C4-2B (cell line): ENCODE measurements at regions not wholly inside any gene's neighbourhood (a gene's known extent, or its start where the extent isn't known, plus 50 kb on each side); places are given as distances from the start of the nearest gene placed in this dataset.

ENCODE experiments used
- CTCF ChIP-seq: fragments of 450-650 bp; conservative IDR thresholded peaks from 2 replicates; pipeline ENCODE4 v1.5.1; 2017; ENCODE audit warnings: mild to moderate bottlenecking
- ZFX ChIP-seq: fragments of 450-650 bp; IDR thresholded peaks from 2 replicates; pipeline ENCODE4 v1.6.1; 2017

DNA sequence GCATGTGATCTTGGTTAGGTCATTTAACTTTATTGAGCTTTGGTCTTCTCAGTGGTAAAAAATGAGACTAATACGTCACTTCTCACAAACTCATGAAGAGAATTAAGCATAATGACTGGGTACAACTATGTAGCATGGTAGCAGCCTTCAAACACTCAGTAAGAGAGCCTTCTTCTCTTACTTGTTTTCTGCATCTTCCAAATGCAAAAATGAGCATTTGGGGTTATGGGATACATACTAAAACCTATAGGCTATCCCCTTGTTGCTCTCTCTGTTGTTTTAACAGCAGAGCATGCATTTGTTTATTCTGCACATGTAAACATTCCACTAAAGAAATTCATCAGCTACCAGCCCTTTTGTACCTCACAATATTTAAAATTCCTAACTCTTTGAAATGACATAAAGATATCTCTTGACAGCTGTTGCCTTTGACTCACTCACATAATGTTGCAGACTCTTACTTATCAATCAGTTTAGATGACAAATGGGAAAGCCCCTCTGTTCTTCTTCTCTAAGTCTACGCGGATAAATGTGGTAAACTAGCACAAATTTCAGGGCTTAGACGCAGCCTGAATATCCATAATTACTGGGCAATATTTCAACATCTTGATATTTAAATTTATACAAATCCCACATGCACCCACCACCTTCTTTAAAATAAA lies 327.3 kb upstream of the SATB1 start:
- TF ChIP-seq CTCF = no peak
- TF ChIP-seq ZFX = no peak
